ENCODE measurements at regions not wholly inside any gene's neighbourhood (a gene's known extent, or its start where the extent isn't known, plus 50 kb on each side); places are given as distances from the start of the nearest gene placed in this dataset.

DNA sequence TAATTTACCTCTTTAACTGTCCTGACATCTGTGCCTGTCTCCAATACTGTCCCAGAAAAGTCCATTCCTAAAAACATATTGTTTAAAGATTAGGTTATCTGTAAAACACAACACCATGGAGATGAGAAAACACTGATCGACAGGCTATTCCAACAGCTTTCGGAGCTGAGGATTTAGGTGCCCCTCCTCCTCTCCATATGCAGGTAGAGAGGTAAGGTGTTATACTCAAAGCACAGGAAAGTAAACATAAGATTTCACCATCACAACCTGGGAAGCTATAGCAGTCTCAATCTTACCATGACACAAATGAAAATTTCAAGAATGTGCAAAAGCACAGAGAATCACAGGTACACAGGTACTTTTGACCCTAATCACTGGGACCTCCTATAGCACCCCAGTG is 60.9 kb upstream of the RASAL2 start:
- TF ChIP-seq SMC3 (conservative IDR thresholded peaks at IDR 0.05; ENCODE audit: poor library complexity) (no peak), TAF1 (IDR thresholded peaks at IDR 0.05; ENCODE audit: low read depth) (no peak), RAD21 (conservative IDR thresholded peaks at IDR 0.05) (no peak), POLR2AphosphoS5 (IDR thresholded peaks at IDR 0.05) (no peak)
- TF ChIP-seq, protein P1, sequence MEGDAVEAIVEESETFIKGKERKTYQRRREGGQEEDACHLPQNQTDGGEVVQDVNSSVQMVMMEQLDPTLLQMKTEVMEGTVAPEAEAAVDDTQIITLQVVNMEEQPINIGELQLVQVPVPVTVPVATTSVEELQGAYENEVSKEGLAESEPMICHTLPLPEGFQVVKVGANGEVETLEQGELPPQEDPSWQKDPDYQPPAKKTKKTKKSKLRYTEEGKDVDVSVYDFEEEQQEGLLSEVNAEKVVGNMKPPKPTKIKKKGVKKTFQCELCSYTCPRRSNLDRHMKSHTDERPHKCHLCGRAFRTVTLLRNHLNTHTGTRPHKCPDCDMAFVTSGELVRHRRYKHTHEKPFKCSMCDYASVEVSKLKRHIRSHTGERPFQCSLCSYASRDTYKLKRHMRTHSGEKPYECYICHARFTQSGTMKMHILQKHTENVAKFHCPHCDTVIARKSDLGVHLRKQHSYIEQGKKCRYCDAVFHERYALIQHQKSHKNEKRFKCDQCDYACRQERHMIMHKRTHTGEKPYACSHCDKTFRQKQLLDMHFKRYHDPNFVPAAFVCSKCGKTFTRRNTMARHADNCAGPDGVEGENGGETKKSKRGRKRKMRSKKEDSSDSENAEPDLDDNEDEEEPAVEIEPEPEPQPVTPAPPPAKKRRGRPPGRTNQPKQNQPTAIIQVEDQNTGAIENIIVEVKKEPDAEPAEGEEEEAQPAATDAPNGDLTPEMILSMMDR (IDR thresholded peaks at IDR 0.05; ENCODE audit: poor library complexity, severe bottlenecking) = no peak
